IMR-90 (cell line): ENCODE measurements at regions not wholly inside any gene's neighbourhood (a gene's known extent, or its start where the extent isn't known, plus 50 kb on each side); places are given as distances from the start of the nearest gene placed in this dataset.

Source experiments
- CHD1 ChIP-seq: IDR thresholded peaks from 2 replicates; pipeline ENCODE4 v1.6.1; 2012; ENCODE audit warnings: low read depth, low read length, improper control_type of control experiment
- CTCF ChIP-seq: conservative IDR thresholded peaks from 2 replicates; pipeline ENCODE4 v1.5.1; 2012; ENCODE audit warnings: mild to moderate bottlenecking, low read depth, low read length, improper control_type of control experiment
- MAZ ChIP-seq: IDR thresholded peaks from 2 replicates; pipeline ENCODE4 v1.6.1; 2012; ENCODE audit warnings: low read depth, mild to moderate bottlenecking, low read length, improper control_type of control experiment, moderate library complexity, borderline replicate concordance
- POLR2A ChIP-seq: IDR thresholded peaks from 2 replicates; pipeline ENCODE4 v1.6.1; 2012; ENCODE audit warnings: mild to moderate bottlenecking, low read depth, low read length
- RAD21 ChIP-seq: IDR thresholded peaks from 2 replicates; pipeline ENCODE4 v1.6.1; 2012; ENCODE audit warnings: low read length, improper control_type of control experiment
- RFX5 ChIP-seq: IDR thresholded peaks from 2 replicates; pipeline ENCODE4 v1.8.0; 2012; ENCODE audit warnings: low read depth, mild to moderate bottlenecking, low read length, moderate library complexity
- SMC3 ChIP-seq: fragments of 150-350 bp; IDR thresholded peaks from 2 replicates; pipeline ENCODE4 v1.6.1; 2016; ENCODE audit warnings: low read depth, mild to moderate bottlenecking, antibody characterized with exemption, low read length, moderate library complexity
- TF ChIP-seq, protein P1 (sequence below): fragments of 150-350 bp; IDR thresholded peaks from 2 replicates; pipeline ENCODE4 v1.6.1; 2017; ENCODE audit warnings: mild to moderate bottlenecking, antibody characterized with exemption, low read length, low read depth

DNA sequence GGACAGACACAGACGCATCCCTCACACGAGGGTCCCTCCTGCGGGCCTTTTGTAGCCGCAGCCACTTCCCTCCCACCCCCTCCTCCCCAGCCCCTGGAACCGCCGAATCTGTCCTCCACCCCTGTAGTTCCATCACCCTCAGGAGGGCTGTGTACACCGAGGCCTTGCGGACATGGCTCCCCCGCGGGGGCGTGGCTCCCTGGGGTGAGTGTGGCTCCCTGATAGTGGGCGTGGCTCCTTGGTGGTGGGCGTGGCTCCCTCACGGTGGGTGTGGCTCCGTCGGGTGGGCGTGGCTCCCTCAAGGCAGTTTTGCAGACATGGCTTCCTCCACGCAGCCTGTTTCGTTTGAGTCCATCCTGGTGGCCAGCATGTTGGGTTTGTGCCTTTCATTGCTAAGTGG lies 420.7 kb upstream of the SALL3 start:
- TF ChIP-seq POLR2A (no peak), CTCF (no peak), SMC3 (no peak), CHD1 (no peak), RFX5 (no peak), MAZ (no peak), RAD21 (no peak)
- TF ChIP-seq, protein P1, sequence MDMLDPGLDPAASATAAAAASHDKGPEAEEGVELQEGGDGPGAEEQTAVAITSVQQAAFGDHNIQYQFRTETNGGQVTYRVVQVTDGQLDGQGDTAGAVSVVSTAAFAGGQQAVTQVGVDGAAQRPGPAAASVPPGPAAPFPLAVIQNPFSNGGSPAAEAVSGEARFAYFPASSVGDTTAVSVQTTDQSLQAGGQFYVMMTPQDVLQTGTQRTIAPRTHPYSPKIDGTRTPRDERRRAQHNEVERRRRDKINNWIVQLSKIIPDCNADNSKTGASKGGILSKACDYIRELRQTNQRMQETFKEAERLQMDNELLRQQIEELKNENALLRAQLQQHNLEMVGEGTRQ, result no peak
